ENCODE measurements at regions not wholly inside any gene's neighbourhood (a gene's known extent, or its start where the extent isn't known, plus 50 kb on each side); places are given as distances from the start of the nearest gene placed in this dataset.
A peak's percentile ranks its signal among the peaks of the same experiment; 100 is the strongest.

DNA sequence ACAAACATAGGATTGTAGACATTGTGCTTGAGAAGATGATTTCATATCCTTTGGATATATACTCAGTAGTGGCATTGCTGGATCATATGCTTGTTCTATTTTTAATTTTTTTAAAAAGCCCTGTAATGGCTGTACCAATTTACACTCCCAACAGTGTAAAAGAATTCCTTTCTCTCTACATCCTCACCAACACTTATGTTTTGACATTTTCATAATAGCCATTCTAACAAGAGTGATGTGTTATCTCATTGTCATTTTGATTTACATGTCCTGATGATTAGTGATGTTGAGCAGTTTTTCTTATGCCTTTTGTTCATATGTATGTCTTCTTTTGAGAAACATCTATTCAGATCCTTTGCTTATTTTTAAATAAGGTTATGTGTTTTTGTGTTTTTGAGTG is 1039.2 kb upstream of the GOT2 start:
- no peak for DNase-seq

DNA sequence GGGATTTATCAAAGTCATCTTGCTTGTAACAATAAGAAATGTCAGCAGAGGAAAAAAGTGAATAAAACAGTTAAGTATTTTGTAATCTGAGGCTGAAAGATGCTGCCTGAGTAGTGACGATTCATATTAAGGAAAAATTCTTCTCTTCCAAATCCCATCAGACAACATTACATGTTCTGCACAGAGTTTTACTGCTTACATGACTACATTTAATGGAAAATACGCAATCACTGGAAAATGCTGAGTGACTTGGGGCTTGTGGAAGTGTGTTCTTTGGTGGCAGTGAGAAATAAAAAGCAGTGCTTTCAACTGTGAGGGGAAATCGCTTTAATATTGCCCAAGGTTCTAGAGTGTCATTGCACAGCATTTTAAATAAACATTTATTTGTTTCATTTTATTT is 1025.2 kb upstream of the GOT2 start:
- DNase-seq, result no peak

- DNase-seq, result no peak
Measured at GRCh38 chr16:59758848-59759247, 1024.7 kb upstream of the GOT2 start.

DNA sequence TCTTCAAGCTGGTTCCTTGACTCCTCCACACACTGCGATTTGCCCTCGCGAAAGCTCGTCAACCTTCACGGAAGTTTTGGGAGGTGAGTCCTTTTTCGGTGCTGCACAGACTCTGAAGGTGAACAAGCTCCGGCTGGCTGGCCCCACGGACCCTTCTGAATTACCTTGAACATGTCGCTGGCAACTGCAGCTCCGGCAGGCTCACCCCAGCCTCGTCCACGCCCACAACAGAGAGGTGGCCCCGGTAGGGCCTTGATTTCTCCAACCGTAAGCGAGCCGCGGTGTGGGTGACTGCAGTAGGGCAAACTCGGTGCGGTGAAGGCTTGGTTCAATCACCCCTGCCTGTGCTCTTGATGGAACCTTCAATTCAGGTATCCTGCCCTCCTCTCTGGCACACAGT is 1020.7 kb upstream of the GOT2 start:
- no peak for DNase-seq

GRCh38 chr16:59749662-59750336 is 1015.7 kb upstream of the GOT2 start:
- DNase-seq, result no peak

- DNase-seq, result no peak
Measured at GRCh38 chr16:59748531-59748930, 1014.4 kb upstream of the GOT2 start.

DNA sequence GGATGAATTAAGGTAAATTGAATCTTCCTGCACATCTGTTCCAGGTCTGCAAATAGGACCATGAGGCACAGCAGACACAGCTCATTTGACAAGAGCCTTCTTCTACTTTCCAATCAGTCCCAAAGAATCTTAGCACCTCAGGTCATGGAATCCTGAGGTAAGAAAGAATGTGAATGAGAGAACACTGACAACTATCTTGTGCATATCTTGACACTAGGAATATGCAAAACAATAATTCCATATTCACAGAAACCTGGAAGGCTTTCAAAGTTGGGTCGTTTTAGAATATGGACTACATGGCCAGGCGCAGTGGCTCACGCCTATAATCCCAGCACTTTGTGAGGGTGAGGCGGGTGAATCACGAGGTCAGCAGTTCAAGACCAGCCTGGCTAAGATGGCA is 1009.4 kb upstream of the GOT2 start:
- DNase-seq, result no peak

- DNase-seq, result no peak
Measured at GRCh38 chr16:59740858-59741257, 1006.7 kb upstream of the GOT2 start.

- peak in 1 of 2 experiments; percentile 2 for DNase-seq
Measured at GRCh38 chr16:59737274-59737673, 1003.2 kb upstream of the GOT2 start.

DNA sequence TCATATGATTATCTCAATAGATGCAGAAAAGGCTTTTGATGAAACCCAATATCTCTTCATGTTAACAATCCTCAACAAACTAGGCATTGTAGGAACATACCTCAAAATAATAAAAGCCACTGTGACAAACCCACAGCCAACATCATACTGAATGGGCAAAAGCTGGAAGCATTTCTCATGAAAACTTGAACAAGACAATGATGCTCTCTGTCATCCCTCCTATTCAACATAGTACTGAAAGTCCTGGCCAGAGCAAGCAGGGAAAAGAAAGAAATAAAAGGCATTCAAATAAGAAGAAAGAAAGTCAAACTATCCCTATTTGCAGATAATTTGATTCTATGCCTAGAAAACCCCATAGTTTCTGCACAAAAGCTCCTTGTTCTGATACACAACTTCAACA is 999.2 kb upstream of the GOT2 start:
- DNase-seq, result no peak

DNA sequence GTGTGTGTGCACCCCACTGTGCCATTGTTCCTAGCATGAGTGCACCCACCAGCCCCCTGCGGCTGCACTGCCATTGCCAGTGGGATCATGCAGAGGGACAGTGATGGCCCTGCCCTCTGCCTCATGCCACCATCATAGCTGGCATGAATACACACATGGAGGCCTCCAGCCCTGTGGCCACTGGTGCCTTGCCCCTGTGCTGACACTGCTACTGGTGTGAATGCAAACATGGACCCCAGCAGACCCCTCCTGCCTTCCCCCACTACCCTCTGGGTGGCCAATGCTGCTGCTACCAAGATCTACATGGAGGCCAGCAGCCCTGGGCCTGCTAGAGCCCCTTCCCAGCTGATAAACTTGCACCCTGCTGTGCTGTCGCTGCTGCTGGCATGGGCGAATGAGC is 995.5 kb upstream of the GOT2 start:
- no peak for DNase-seq

DNA sequence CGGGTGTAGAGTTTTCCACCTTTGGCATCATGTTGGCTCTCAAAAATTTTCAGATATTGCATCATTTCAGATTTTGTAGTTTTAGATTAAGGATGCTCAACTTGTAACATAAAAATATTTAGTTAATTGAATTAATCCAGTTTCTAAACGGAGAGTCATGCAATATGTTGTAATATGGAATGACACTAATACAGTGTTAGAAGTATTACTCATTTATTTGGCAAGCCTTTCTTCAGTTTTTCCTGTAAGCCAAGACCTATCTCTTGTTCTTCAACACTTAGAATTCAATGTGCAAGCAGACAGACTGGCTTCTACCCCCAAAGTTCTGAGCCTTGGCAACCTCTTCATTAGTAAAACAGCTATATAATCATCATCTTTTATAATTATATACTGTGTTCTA is 985.0 kb upstream of the GOT2 start:
- DNase-seq, result no peak

DNA sequence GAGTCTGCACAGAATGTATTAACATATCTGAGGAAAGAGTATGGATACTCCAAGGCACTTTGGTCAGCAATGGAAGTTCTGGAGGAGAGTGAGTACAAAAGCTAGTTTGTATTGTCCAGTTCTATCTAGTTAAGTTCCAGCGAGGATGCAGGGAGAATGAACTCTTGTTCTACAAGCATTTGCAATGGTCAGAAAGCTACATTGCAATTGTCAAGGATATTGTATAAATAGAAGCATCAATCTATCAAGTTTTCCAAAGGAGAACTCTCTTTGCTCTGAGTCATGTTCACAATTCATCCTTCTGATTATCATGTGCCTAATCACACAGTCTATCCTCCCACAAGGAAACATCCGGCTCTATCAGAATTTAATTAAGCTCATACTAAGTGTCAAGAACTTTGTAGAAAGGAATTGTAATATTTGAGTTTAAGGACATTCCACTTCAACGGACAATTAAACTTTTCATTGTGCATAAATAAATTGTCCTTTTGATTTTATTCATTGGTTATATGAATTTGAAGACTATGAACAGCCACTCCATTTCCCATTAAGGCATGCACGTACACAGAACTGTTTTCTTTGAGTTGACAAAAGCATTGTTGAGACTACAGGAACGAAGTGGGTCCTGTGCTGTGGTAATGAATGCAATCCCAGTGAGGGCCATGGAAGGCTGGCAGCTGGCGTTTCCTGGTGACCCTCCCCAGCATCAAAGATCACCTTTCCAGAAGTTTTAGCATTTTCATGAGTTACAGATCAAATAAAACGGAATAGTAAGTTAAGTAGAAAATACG is 973.5 kb upstream of the GOT2 start:
- no peak for DNase-seq

- no peak for DNase-seq
Measured at GRCh38 chr16:59701963-59702930, 968.1 kb upstream of the GOT2 start.

DNA sequence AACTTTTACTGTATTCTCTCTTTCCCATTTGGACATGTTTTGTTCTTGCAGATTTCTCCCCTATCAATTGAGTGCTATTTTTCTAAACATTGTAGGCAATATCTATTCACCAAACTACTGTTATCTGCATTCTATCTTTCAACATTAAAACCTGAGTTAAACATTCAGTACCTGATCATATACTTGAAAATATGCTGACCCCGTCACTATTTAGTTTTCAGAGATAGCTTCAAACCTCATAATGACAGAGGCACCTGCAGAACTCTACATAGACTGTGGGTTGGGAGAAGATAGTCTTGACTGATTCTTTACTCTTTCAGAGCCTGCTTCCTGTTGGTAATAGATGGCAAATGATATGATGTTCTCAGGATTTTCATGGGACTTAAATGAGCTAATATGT is 965.7 kb upstream of the GOT2 start:
- no peak for DNase-seq

DNA sequence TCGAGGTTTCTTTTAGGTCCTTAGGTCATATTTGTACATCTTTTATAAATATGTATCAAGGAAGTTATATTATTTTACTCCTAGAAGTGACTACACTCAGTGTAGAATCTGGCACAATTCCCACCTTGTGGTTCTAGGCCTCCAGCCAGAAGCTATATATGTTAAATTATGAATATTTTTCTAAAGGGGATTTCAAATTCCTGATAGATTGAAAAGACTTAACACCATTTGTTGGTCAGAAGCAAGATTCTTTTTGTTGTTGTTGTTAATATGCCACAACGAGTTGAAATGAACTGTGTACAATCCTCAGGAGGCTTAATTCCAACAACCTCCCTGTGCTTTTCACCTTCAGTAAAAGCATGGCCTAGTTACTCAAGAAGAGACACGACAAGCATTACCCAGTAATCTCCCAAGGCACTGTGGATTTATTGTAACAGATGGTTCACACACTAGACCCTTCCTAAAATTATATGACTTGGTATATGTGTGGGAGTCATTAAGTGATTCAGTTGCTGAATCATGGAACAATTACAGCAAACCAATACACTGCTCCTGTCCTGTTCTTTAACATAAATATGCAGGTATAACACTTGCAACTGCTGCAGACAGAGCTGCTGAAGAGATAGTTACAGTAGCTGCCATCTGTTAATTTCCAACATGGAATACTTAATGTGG is 964.4 kb upstream of the GOT2 start:
- peak; percentile 51 to 86 for DNase-seq

DNA sequence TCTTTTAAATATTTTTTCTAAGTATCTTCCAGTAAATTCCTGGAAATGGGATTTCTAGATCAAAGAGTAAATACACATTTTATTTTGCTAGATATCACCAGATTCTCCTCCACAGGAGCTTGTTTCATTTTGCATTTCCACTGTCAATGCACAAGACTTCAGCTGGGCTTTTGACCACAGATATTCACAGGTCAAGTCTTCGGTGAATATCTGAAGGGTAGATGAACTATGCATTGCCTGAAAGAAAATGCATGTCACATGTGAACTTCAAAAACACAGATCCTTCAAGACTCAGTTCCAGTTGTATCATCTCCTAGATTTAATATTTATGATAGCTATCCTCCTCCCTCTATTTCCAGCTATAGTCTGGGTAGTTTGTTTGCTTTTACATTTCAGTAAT is 963.6 kb upstream of the GOT2 start:
- no peak for DNase-seq

GRCh38 chr16:59697236-59697635 is 963.1 kb upstream of the GOT2 start:
- DNase-seq, result no peak

- no peak for DNase-seq
Measured at GRCh38 chr16:59696495-59696894, 962.4 kb upstream of the GOT2 start.

GRCh38 chr16:59690216-59690615 is 956.1 kb upstream of the GOT2 start:
- peak; percentile 19 to 68 for DNase-seq

DNA sequence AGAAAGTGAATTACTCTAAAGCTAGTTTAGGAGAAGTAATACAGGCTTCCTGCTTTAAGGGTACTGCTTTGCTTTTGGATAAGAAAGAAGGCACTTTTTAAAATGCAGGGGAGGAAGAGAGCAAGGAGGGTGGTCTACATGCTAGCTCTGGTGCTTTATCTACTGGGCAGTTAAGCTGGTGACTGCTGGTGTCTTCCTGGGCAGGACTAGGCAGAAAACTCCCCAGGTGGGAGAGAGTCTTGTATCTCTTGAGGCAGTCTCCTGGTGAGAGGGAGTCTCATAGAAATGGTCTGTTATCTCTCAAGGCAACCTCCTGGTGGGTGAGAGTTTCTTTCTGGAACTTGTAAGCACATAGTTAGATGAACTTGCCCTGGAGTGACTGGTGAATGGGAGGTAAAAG is 953.9 kb upstream of the GOT2 start:
- DNase-seq, result no peak

DNA sequence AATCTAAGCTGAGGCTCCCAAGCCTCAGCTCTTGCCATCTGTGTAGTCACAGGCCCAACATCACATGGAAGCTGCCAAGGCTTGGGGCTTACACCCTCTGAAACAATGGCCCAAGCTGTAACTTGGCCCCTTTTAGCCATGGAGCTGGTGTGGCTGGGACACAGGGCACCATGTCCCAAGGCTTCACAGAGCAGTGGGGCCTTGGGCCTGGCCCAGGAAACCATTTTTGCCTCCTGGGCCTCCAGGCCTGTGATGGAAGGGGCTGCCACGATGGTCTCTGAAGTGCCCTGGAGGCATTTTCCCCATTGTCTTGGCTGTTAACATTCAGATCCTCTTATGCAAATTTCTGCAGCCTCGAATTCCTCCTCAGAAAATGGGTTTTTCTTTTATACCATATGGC is 952.3 kb upstream of the GOT2 start:
- DNase-seq, result no peak

DNA sequence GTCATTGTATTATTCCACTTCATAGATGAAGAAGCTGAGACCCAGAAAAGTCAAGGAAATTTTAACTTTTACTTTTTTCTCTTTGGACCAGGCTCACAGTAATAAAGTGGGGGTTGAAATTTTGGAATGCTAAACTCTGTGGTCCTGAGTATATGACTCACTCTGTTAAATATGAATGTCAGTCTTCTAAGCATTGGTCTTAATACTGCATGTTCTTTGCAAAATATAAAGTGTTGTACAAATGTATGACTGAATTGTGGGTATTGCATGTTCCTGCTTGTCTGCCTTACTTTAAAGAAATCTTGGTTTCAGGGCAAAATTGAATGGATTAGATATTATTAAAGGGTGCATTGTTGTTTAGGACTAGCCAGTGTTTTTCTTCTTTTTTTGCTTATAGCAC is 950.8 kb upstream of the GOT2 start:
- no peak for DNase-seq
